ENCODE measurements at regions not wholly inside any gene's neighbourhood (a gene's known extent, or its start where the extent isn't known, plus 50 kb on each side); places are given as distances from the start of the nearest gene placed in this dataset.
"Not testable (repeated sequence)": the region's sequence is repeated elsewhere in the genome, so short reads cannot be mapped to it uniquely, and the experiment has no call there.

DNA sequence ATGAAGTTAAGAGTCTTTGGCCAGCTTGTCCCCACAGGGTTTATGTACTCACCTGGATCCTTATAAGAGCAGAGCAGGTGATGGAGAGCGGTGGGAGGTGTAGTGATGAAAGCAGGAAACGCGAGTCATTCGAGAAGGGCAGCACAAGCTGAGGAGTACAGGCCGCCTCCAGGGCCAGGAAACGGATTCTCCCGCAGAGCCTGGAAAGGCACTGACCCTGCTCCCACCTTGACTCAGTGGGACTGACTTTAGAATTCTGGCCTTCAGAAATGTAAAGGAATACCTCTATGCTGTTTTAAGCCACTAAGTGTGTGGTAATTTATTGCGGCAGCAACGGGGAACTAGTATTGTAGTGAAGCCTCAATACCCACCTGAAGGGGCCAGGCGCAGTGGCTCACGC, 137.7 kb upstream of the KCTD7 start:
- TF ChIP-seq POLR2A (IDR thresholded peaks at IDR 0.05) = not testable (repeated sequence)
- TF ChIP-seq, protein P1, sequence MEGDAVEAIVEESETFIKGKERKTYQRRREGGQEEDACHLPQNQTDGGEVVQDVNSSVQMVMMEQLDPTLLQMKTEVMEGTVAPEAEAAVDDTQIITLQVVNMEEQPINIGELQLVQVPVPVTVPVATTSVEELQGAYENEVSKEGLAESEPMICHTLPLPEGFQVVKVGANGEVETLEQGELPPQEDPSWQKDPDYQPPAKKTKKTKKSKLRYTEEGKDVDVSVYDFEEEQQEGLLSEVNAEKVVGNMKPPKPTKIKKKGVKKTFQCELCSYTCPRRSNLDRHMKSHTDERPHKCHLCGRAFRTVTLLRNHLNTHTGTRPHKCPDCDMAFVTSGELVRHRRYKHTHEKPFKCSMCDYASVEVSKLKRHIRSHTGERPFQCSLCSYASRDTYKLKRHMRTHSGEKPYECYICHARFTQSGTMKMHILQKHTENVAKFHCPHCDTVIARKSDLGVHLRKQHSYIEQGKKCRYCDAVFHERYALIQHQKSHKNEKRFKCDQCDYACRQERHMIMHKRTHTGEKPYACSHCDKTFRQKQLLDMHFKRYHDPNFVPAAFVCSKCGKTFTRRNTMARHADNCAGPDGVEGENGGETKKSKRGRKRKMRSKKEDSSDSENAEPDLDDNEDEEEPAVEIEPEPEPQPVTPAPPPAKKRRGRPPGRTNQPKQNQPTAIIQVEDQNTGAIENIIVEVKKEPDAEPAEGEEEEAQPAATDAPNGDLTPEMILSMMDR (IDR thresholded peaks at IDR 0.05) = not testable (repeated sequence)

Data from upper lobe of left lung (tissue), 4 donors.